ENCODE measurements at regions not wholly inside any gene's neighbourhood (a gene's known extent, or its start where the extent isn't known, plus 50 kb on each side); places are given as distances from the start of the nearest gene placed in this dataset.

- H3K36me3 Mint-ChIP-seq (ENCODE audit: insufficient read depth, unreplicated experiment): no peaks in the 10 kb centered on the region
- H3K4me1 Mint-ChIP-seq (ENCODE audit: insufficient read depth, unreplicated experiment): no peaks in the 10 kb centered on the region
- BruUV-seq (replicated peaks): no TSS peak
- ChIA-PET CTCF (no interaction called here), POLR2A (no interaction called here)
- no peak overlapping the region for H3K27ac Mint-ChIP-seq (ENCODE audit: low read depth, unreplicated experiment)
- TF ChIP-seq CTCF (IDR thresholded peaks at IDR 0.05; ENCODE audit: unreplicated experiment): no peak
- intact Hi-C loops (cut with micrococcal nuclease): no loop called here
- no peak overlapping the region for H3K4me3 Mint-ChIP-seq (ENCODE audit: unreplicated experiment)
- H3K27me3 Mint-ChIP-seq (ENCODE audit: insufficient read depth, unreplicated experiment): no peaks in the 10 kb centered on the region
- no peak for DNase-seq (ENCODE audit: unreplicated experiment)
- no peaks in the 10 kb centered on the region for H3K9me3 Mint-ChIP-seq (ENCODE audit: unreplicated experiment)
Observed at GRCh38 chr12:86445356-86445755, 189.2 kb upstream of the MGAT4C start.

GRCh38 chr12:86435053-86435452, 178.9 kb upstream of the MGAT4C start:
- POLR2A ChIA-PET: interaction anchor here (0.8 kb wide), 1 partner anchor 10 kb away, joined by 4 read pairs; no protein-coding TSS in a partner anchor
- Mint-ChIP-seq H3K9me3 (ENCODE audit: unreplicated experiment) (peaks cover 4% of the 10 kb centered on the region), H3K4me1 (ENCODE audit: insufficient read depth, unreplicated experiment) (no peaks in the 10 kb centered on the region), H3K4me3 (ENCODE audit: unreplicated experiment) (no peak overlapping the region), H3K27me3 (ENCODE audit: insufficient read depth, unreplicated experiment) (no peaks in the 10 kb centered on the region), H3K27ac (ENCODE audit: low read depth, unreplicated experiment) (no peak overlapping the region), H3K36me3 (ENCODE audit: insufficient read depth, unreplicated experiment) (no peaks in the 10 kb centered on the region)
- no peak for TF ChIP-seq CTCF (IDR thresholded peaks at IDR 0.05; ENCODE audit: unreplicated experiment)
- CTCF ChIA-PET: interaction anchor here (0.6 kb wide), 3 partner anchors 17 to 1231 kb away, joined by 3 to 5 read pairs (median 5); no protein-coding TSS in a partner anchor
- intact Hi-C loops (cut with micrococcal nuclease): no loop called here
- no peak for DNase-seq (ENCODE audit: unreplicated experiment)
- BruUV-seq (replicated peaks): no TSS peak

- Mint-ChIP-seq H3K4me1 (ENCODE audit: insufficient read depth, unreplicated experiment) (no peaks in the 10 kb centered on the region), H3K9me3 (ENCODE audit: unreplicated experiment) (peaks cover 14% of the 10 kb centered on the region), H3K36me3 (ENCODE audit: insufficient read depth, unreplicated experiment) (no peaks in the 10 kb centered on the region), H3K4me3 (ENCODE audit: unreplicated experiment) (no peak overlapping the region), H3K27me3 (ENCODE audit: insufficient read depth, unreplicated experiment) (no peaks in the 10 kb centered on the region), H3K27ac (ENCODE audit: low read depth, unreplicated experiment) (no peak overlapping the region)
- no peak for DNase-seq (ENCODE audit: unreplicated experiment)
- intact Hi-C loops (cut with micrococcal nuclease): no loop called here
- POLR2A ChIA-PET: no interaction called here
- no peak for TF ChIP-seq CTCF (IDR thresholded peaks at IDR 0.05; ENCODE audit: unreplicated experiment)
- CTCF ChIA-PET: no interaction called here
- BruUV-seq (replicated peaks): no TSS peak
Observed at GRCh38 chr12:86429824-86430223, 173.6 kb upstream of the MGAT4C start.

GRCh38 chr12:86421333-86421732, 165.1 kb upstream of the MGAT4C start:
- no peaks in the 10 kb centered on the region for H3K36me3 Mint-ChIP-seq (ENCODE audit: insufficient read depth, unreplicated experiment)
- no peak for DNase-seq (ENCODE audit: unreplicated experiment)
- H3K9me3 Mint-ChIP-seq (ENCODE audit: unreplicated experiment): no peaks in the 10 kb centered on the region
- H3K27ac Mint-ChIP-seq (ENCODE audit: low read depth, unreplicated experiment): no peak overlapping the region
- H3K4me3 Mint-ChIP-seq (ENCODE audit: unreplicated experiment): no peak overlapping the region
- H3K27me3 Mint-ChIP-seq (ENCODE audit: insufficient read depth, unreplicated experiment): no peaks in the 10 kb centered on the region
- intact Hi-C loops (cut with micrococcal nuclease): no loop called here
- BruUV-seq (replicated peaks): no TSS peak
- TF ChIP-seq CTCF (IDR thresholded peaks at IDR 0.05; ENCODE audit: unreplicated experiment): no peak
- H3K4me1 Mint-ChIP-seq (ENCODE audit: insufficient read depth, unreplicated experiment): no peaks in the 10 kb centered on the region
- CTCF ChIA-PET: no interaction called here
- POLR2A ChIA-PET: no interaction called here
